ENCODE measurements at regions not wholly inside any gene's neighbourhood (a gene's known extent, or its start where the extent isn't known, plus 50 kb on each side); places are given as distances from the start of the nearest gene placed in this dataset.
A peak's percentile ranks its signal among the peaks of the same experiment; 100 is the strongest.
"Not testable (repeated sequence)": the region's sequence is repeated elsewhere in the genome, so short reads cannot be mapped to it uniquely, and the experiment has no call there.

- peak; percentile 26 for DNase-seq (ENCODE audit: low read depth, low spot score)
Observed at GRCh38 chr12:24668563-24668962, 280.3 kb downstream of the BCAT1 start.

- DNase-seq (ENCODE audit: low read depth, low spot score) = no peak
Observed at GRCh38 chr12:24664161-24664880, 284.6 kb downstream of the BCAT1 start.

- DNase-seq (ENCODE audit: low read depth, low spot score) = peak; percentile 45
Observed at GRCh38 chr12:24661657-24662096, 287.2 kb downstream of the BCAT1 start.

GRCh38 chr12:24659016-24659415 lies 289.9 kb downstream of the BCAT1 start:
- no peak for DNase-seq (ENCODE audit: low read depth, low spot score)

GRCh38 chr12:24654344-24654743 lies 294.6 kb downstream of the BCAT1 start:
- not testable (repeated sequence) for DNase-seq (ENCODE audit: low read depth, low spot score)

GRCh38 chr12:24649634-24650033 lies 299.3 kb downstream of the BCAT1 start:
- DNase-seq (ENCODE audit: low read depth, low spot score) = no peak

GRCh38 chr12:24649209-24649608 lies 299.7 kb downstream of the BCAT1 start:
- DNase-seq (ENCODE audit: low read depth, low spot score) = no peak

GRCh38 chr12:24645254-24645653 lies 303.6 kb downstream of the BCAT1 start:
- no peak for DNase-seq (ENCODE audit: low read depth, low spot score)

- no peak for DNase-seq (ENCODE audit: low read depth, low spot score)
Observed at GRCh38 chr12:24643120-24644119, 305.5 kb downstream of the BCAT1 start.

- DNase-seq (ENCODE audit: low read depth, low spot score) = no peak
Observed at GRCh38 chr12:24639641-24640040, 309.3 kb downstream of the BCAT1 start.

GRCh38 chr12:24632466-24632865 lies 316.4 kb downstream of the BCAT1 start:
- no peak for DNase-seq (ENCODE audit: low read depth, low spot score)

- DNase-seq (ENCODE audit: low read depth, low spot score) = no peak
Observed at GRCh38 chr12:24631676-24632426, 317.1 kb downstream of the BCAT1 start.

GRCh38 chr12:24630856-24631255 lies 318.0 kb downstream of the BCAT1 start:
- no peak for DNase-seq (ENCODE audit: low read depth, low spot score)

- no peak for DNase-seq (ENCODE audit: low read depth, low spot score)
Observed at GRCh38 chr12:24630446-24630845, 318.5 kb downstream of the BCAT1 start.

GRCh38 chr12:24625103-24625502 lies 323.8 kb downstream of the BCAT1 start:
- DNase-seq (ENCODE audit: low read depth, low spot score) = no peak

- DNase-seq (ENCODE audit: low read depth, low spot score) = not testable (repeated sequence)
Observed at GRCh38 chr12:24619954-24620353, 328.9 kb downstream of the BCAT1 start.

- peak; percentile 48 for DNase-seq (ENCODE audit: low read depth, low spot score)
Observed at GRCh38 chr12:24617471-24617870, 331.4 kb downstream of the BCAT1 start.

GRCh38 chr12:24615967-24616411 lies 332.9 kb downstream of the BCAT1 start:
- DNase-seq (ENCODE audit: low read depth, low spot score) = peak; percentile 57

GRCh38 chr12:24608637-24609285 lies 340.1 kb downstream of the BCAT1 start:
- peak; percentile 18 for DNase-seq (ENCODE audit: low read depth, low spot score)

GRCh38 chr12:24608108-24608507 lies 340.8 kb downstream of the BCAT1 start:
- DNase-seq (ENCODE audit: low read depth, low spot score) = no peak

- DNase-seq (ENCODE audit: low read depth, low spot score) = no peak
Observed at GRCh38 chr12:24605916-24606315, 343.0 kb downstream of the BCAT1 start.
